GM12892 (cell line): ENCODE measurements at regions not wholly inside any gene's neighbourhood (a gene's known extent, or its start where the extent isn't known, plus 50 kb on each side); places are given as distances from the start of the nearest gene placed in this dataset.

Experiments
- POLR2A ChIP-seq: IDR thresholded peaks from 2 replicates; pipeline ENCODE4 v1.6.1; 2011; ENCODE audit warnings: low read depth, low read length, control low read depth
- POLR2AphosphoS5 ChIP-seq: IDR thresholded peaks from 2 replicates; pipeline ENCODE4 v1.6.1; 2011; ENCODE audit warnings: low read depth, low read length, control low read depth
- TAF1 ChIP-seq: IDR thresholded peaks from 2 replicates; pipeline ENCODE4 v1.6.1; 2011; ENCODE audit warnings: low read depth, mild to moderate bottlenecking, control low read depth, low read length, borderline replicate concordance

- TF ChIP-seq POLR2A (no peak), POLR2AphosphoS5 (no peak), TAF1 (no peak)
Observed at GRCh38 chr2:22276696-22277095, 1108.3 kb upstream of the KLHL29 start.
